ENCODE measurements at regions not wholly inside any gene's neighbourhood (a gene's known extent, or its start where the extent isn't known, plus 50 kb on each side); places are given as distances from the start of the nearest gene placed in this dataset.
A peak's percentile ranks its signal among the peaks of the same experiment; 100 is the strongest.

DNA sequence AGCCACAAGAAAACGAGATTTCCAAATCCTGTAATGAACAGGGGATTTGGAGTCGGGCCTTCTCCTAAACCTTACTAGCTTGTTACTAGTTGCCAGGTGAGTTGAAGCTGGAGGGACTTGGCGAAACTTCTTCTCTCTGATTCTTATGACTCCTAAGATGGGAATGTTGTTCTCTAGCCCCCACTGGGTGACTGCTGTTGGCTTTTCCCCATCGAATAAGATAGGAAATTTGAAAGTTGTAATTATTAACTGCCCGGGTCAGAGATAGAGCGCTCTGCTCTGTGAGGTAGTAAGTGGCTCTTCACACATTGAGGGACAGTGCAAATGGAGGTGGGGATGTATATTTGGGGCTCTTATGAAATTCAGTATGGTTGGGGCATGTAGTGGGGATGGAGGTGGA, 111.2 kb upstream of the MBNL2 start:
- DNase-seq (ENCODE audit: low read depth in 4 of 4, low spot score in 1 of 4) = no peak

GRCh38 chr13:97111756-97112155, 110.4 kb upstream of the MBNL2 start:
- DNase-seq (ENCODE audit: low read depth in 4 of 4, low spot score in 1 of 4) = no peak

DNA sequence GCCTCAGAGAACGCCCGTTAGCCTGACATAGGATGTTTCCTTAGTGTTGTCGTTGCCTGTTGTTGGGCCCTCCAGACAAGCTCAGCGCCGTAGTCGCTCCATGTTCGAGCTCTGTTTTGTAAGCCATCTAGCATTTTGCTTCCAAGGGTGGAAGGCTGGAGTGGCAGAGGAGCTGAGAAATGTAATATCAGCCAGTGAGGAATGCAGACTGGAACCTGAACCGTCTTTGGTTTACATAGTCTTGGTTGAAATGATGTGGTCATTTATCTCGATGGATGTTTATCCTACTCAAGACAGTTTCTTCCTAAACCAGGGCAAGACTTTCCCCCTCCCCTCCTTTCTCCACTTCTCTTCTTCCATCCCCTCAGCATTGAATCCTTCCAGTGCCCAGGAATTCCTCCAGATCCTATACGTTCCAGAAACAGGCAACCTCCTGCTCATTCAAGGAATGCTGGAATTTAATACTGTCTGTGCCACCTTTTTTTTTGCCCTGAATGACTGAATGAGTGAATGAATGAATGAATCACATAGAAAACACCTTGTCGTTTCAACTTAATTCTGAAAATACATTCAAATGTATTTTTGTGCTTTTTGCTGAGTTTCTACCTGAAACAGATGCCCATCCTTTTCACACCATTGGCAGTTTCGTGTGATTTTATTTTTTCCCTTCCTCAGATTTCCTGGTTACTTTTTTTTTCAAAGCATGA, 109.5 kb upstream of the MBNL2 start:
- DNase-seq (ENCODE audit: low read depth in 4 of 4, low spot score in 1 of 4) = no peak

- no peak for DNase-seq (ENCODE audit: low read depth in 4 of 4, low spot score in 1 of 4)
Measured at GRCh38 chr13:97113231-97114001, 108.7 kb upstream of the MBNL2 start.

- no peak for DNase-seq (ENCODE audit: low read depth in 4 of 4, low spot score in 1 of 4)
Measured at GRCh38 chr13:97114651-97115050, 107.5 kb upstream of the MBNL2 start.

- no peak for DNase-seq (ENCODE audit: low read depth in 4 of 4, low spot score in 1 of 4)
Measured at GRCh38 chr13:97116754-97117153, 105.4 kb upstream of the MBNL2 start.

DNA sequence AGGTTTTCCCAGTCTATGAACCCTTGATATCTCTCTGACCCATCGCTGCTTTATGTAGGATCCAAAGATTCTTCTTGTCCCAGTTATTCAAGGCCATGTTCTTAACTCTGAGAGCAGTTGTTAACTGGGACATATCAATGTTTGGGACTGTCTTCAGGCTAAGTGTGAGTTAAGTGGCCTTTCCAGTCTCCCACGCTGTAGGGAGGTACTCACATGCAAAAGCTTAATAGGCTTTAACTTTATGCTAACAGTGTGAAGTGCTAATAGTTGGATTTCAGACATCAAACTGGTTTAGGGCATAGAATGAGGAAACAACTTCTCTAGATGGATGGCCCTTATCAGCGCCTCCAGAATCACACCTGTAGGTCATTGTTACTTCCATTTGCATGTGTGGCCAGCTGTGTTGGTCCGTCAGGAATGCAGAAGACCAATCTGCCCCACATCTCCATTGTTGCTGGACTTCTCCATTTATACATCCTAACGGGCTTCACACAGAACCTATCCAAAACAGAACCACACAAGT, 104.7 kb upstream of the MBNL2 start:
- DNase-seq (ENCODE audit: low read depth in 4 of 4, low spot score in 1 of 4) = no peak

DNA sequence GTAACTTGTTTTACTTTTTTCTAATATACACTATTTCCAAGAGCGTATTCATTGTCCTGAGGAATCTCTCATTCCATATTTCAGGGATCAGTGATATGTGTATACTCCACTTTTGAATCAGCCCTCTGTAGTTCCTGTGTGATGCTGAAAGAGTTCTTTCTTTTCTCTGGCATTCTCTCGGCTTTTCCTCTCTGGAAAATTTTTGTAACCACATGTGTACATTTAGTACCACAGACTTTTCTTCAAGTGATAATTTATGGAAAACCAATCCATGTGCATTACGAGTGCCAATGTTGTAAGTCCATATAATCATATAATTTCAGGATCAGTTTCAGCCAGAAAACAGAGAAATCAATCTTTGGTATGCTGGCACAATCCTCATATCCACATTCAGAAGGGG, 102.2 kb upstream of the MBNL2 start:
- DNase-seq (ENCODE audit: low read depth in 4 of 4, low spot score in 1 of 4) = no peak

- no peak for DNase-seq (ENCODE audit: low read depth in 4 of 4, low spot score in 1 of 4)
Measured at GRCh38 chr13:97120346-97120745, 101.8 kb upstream of the MBNL2 start.

- DNase-seq (ENCODE audit: low read depth in 4 of 4, low spot score in 1 of 4) = no peak
Measured at GRCh38 chr13:97120976-97121375, 101.2 kb upstream of the MBNL2 start.

- DNase-seq (ENCODE audit: low read depth in 4 of 4, low spot score in 1 of 4) = no peak
Measured at GRCh38 chr13:97121894-97122293, 100.2 kb upstream of the MBNL2 start.

DNA sequence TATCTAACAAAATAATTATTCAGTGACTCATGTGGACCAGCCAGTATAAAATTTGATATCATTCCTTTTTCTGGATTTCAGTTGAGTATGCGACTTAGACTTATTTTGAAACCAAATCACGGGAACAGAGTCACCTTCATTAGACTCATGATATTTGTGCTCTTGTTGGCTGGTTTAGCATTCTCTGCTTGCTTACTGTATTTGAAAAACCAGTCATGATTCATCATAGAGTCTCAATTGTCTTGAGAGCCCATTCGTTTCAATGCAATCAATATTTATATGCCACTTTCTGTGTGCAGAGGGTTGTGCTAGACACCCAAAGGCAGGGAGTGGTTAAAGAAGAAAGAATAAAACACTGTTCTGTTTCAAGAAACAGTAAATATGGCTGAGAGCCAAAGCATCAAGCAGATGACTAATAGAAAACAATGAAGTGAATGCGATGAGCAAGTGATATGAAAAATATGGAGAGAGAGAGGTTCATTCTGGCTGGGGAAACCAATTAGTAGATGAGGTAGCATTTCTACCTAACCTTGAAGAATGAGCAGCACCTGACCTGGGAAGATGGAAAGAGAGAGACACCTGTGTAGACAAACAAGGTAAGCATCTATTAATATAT, 99.6 kb upstream of the MBNL2 start:
- DNase-seq (ENCODE audit: low read depth in 4 of 4, low spot score in 1 of 4) = no peak

DNA sequence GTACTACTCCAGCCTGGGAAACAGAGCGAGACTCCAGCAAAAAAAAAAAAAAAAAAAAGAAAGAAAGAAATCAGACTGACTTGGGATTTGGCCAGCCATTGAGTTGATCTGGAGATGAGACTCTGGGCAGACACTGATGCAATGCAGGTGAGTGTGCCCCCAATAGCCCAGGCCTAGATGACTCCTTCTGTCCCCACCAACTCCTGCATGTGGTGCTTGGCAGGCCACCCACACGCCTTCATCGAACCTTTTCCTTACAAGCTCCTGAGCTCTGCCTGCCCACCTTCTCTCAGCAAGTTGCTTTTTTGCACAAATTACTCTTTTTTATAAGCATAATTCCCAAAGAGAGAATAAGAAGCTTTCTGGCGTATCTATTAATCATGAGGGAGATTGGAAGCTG, 97.9 kb upstream of the MBNL2 start:
- DNase-seq (ENCODE audit: low read depth in 4 of 4, low spot score in 1 of 4) = no peak

GRCh38 chr13:97124915-97125809, 97.0 kb upstream of the MBNL2 start:
- peak in 1 of 4 experiments; percentile 30 for DNase-seq (ENCODE audit: low read depth in 4 of 4, low spot score in 1 of 4)

DNA sequence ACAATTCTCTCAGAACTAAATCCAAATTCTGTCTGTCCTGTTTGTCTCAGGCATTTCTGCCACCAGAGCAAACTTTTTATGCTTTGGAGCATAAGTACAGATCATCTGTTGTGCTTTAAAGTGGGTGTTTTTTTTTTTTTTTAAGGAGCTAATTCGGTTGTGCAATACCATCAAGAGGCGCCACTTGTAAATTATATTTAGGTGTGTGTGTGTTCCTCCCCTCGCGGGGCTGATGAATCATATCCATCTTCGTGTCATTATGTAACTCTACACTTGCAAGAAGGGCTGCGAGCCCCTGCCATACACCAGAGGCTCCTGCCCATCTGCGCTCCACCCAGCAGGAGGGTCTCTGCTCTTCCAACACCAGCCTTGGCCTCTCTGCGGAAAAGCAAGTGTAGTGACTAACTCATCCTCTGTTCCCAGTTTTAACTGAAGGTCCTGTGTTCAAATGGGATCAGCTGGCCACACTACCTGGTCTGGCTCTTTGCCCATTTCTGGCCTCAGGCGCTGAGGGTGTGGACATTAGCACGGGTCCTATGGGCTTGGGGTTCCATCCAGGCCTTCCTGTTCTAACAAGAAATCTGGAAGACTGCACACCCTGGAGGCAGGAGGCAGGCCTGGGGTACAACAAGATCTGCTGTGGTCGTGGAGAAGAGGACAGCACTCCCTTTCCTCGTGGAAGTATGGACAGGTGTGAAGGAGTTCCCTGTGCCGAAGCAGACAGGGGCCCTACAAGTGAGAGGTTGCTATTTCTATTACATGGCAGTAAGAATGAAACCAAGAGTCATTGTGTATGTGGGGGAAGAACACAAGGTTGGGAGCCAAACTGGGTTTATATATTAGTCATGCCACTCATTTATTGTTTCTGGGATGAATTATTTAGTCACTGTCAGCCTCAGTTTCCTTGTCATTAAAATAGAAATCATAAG, 96.1 kb upstream of the MBNL2 start:
- no peak for DNase-seq (ENCODE audit: low read depth in 4 of 4, low spot score in 1 of 4)

DNA sequence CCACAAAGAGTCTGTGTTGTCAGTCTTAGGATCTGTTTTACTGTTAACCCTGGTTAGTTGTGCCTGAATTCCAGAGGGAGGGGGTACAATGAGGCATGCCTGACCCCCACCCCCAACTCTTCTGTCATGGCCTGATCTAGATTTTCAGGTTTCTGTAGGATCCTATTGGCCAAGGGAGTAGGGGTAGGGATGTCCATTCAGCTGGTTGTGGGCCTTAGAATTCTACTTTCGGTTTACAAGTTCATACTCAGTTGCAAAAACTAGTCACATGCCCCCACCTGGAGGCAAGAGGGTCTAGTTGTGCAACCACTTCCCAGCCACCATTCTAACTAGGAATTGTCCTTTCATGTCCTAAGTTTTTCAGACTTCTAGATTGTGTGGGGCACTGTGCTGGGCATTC, 94.3 kb upstream of the MBNL2 start:
- no peak for DNase-seq (ENCODE audit: low read depth in 4 of 4, low spot score in 1 of 4)

DNA sequence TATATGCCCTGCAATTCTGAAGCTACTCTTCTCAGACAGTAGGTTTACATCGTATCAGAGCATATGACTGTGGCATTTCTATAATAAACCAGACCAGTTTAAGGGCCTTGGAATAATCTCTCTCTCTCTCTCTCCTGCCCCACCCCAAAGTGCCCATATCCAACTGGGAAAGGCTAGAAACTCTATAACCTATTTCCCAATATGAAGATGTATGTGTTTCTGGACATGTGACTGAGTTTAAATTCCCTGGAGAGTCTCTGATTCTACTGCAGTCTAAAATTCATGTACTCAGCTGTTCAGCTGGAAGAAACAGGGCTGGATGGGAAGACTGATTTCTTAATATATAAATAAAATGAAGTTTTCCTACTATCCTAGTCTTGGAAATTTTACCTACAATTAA, 91.9 kb upstream of the MBNL2 start:
- no peak for DNase-seq (ENCODE audit: low read depth in 4 of 4, low spot score in 1 of 4)

- DNase-seq (ENCODE audit: low read depth in 4 of 4, low spot score in 1 of 4) = no peak
Measured at GRCh38 chr13:97131447-97131846, 90.7 kb upstream of the MBNL2 start.

GRCh38 chr13:97133554-97133953, 88.6 kb upstream of the MBNL2 start:
- no peak for DNase-seq (ENCODE audit: low read depth in 4 of 4, low spot score in 1 of 4)

DNA sequence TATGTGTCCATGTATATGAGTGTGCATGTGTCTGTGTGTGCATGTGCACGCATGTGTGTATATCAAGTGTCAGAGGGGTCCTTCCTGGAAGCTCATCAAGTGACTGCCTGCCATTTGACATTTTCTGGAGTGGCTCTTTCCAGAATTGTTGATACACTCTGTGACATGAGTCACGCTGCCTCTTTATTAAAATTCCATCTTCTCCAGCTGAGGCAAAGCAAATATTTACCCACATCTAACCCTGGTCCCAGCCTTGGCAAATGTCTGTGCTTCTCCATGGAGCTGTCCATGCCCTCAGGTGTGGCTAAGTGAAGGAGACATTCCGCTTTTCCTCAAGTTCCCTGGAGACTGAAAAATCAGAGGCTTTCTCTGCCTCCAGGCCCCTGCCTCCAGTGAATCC, 88.2 kb upstream of the MBNL2 start:
- no peak for DNase-seq (ENCODE audit: low read depth in 4 of 4, low spot score in 1 of 4)
